Stimulated activated CD4-positive, alpha-beta T cell treated with anti-CD3 and anti-CD28 coated beads, Interleukin-1b, Interleukin-23, amount 100 ng/mL, for 4 hours (primary cell): ENCODE measurements at regions not wholly inside any gene's neighbourhood (a gene's known extent, or its start where the extent isn't known, plus 50 kb on each side); places are given as distances from the start of the nearest gene placed in this dataset.
"Not testable (repeated sequence)": the region's sequence is repeated elsewhere in the genome, so short reads cannot be mapped to it uniquely, and the experiment has no call there.

Experiments
- DNase-seq, 2 donors: peaks; one replicate each; pipeline ENCODE4 v3.0.0-alpha.2; 2020; ENCODE audit warnings: low read depth in 2 of 2

- DNase-seq: not testable (repeated sequence)
Measured at GRCh38 chr2:13532781-13533523, 816.2 kb downstream of the TRIB2 start.

DNA sequence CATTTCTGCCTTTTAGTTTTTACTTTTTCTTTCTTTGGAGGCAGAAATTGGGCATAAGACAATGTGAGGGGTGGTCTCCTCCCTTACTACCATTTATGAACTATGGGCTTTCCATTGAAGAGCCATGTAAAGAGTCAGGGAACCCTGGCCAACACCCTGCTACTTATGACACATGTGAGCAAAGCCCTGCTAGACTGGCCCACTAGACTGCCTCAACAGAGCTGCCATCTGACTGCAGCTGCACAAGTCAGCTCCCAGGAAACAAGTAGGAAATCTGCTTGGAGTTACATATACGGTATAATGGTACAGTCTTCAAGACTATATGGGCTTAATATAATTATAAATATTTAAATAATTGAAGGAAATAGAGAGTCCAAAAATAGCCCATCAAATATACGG lies 816.8 kb downstream of the TRIB2 start:
- no peak for DNase-seq

DNA sequence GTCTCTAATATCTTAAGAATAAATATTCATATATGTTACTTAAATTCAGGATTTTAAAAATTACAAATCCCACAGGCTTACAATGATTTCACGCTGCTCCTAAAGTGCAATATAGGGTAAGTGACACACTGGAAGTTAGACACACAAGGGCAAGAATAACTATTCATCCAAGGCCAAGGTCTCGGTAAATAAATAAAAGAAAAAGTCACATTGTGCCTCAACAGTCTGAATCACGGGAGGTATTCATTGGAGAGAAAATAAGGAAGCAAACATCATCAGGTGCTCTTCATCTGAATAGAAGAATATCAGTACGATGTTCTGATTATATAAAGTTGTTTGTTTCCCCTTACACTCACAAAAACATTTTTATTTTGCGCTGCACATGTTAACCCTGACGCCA lies 820.2 kb downstream of the TRIB2 start:
- DNase-seq: no peak

- no peak for DNase-seq
Measured at GRCh38 chr2:13537771-13538349, 821.1 kb downstream of the TRIB2 start.

DNA sequence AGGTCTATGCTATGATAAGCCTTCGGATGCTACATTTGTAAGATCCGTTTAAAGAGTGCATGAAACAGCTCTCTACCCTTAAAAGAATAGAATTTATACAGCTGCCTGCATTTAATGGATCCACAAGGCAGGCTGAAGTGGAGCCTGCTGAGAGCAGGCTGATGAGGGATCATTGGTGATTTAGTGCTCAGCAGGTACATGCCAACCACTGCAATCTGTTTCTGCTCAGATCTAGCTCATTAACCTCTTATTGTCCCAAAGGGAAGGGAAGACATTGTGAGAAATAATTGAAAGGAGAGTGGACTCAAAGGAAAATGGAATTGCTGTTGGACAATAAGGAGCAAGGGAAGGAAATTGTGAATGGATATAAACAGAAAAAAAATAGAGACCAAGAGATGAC lies 822.6 kb downstream of the TRIB2 start:
- no peak for DNase-seq

DNA sequence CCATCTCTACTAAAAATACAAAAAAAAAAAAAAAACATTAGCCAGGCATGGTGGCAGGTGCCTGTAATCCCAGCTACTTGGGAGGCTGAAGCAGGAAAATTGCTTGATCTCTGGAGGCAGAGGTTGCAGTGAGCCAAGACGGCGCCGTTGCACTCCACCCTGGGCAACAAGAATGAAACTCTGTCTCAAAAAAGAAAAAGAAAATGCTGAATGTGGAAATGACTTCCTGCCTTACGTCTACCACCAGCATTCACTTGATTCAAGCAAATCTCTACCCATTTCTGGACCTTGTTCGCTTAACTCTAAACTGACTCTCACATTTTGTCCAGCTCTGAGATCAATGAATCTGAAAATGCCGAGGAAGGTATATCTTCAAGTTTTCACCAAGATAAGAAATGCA lies 825.3 kb downstream of the TRIB2 start:
- DNase-seq: no peak

DNA sequence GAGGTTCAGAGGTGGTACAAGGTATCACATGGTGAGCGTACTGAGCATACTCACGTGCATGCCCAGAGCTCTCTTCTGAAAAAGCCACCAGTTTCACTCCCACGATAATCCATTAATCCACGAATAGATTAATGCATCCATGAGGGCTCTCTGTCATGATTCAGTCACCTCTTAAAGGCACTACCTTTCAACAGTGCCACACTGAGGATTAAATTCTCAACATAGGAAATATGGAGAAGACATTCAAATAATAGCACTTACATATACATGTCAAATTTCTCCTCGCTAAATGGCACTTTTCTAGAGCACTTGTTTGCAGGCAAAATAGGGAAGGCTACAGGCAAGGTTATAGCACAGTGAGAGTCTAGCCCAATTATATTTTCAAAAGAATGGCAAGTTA lies 825.9 kb downstream of the TRIB2 start:
- DNase-seq: no peak

DNA sequence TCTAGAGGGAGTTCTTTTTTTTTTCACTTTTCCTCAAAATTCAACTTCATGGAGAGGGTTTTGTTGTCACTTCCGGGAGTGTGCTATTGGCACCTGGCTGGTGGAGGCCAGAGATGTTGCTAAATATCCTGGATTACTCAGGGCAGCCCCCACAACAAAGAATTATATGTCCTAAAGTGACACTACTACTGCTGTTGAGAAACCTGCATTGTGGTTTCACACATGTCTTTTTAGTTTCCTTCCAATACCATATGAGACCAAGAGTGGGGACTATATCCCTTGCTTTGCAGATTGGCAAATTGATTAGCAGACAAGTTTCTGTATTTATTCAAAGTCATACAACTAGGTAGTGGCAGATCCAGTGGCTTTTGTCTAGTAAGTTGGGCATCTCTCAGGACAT lies 826.8 kb downstream of the TRIB2 start:
- no peak for DNase-seq

GRCh38 chr2:13545320-13545719 lies 828.6 kb downstream of the TRIB2 start:
- DNase-seq: no peak

GRCh38 chr2:13546131-13546530 lies 829.4 kb downstream of the TRIB2 start:
- DNase-seq: no peak

- DNase-seq: no peak
Measured at GRCh38 chr2:13550285-13551231, 833.8 kb downstream of the TRIB2 start.

DNA sequence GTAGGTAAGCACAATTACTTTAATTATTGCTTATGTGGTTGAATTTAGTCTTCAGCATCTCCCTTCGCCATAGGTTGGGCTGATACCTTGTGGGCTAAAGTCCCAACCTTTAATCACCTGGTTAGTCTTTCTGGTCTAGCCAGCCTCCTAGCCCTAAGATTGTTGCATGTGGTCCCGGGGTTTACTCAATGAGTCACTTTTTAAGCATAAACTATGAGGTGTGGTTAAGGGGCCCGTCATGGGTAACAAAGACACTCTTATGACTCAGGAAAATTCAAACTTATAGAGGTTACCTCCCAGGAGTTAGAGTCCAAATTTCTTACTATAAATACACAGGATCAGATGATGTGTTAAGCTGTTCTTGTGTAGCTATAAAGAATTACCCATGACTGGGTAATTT lies 841.6 kb downstream of the TRIB2 start:
- no peak for DNase-seq

DNA sequence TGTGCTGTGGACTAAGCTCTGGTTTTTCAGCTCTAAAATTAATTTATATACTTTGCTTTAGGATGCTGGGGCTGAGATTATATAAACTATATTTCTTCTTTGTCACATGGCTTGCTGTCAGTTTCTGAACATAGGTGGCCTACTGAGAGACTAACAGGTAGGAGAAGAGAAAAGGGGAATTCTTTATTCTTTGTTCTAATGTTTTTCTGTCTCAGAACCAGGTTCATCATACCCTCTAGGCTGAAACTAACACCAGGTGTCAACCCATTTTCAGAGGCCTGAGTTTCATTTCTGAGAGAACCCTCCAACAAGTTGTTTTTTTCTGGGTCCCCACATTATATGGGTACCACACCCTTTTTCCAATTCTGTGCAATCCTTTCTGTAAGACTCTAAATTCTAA lies 843.6 kb downstream of the TRIB2 start:
- no peak for DNase-seq

DNA sequence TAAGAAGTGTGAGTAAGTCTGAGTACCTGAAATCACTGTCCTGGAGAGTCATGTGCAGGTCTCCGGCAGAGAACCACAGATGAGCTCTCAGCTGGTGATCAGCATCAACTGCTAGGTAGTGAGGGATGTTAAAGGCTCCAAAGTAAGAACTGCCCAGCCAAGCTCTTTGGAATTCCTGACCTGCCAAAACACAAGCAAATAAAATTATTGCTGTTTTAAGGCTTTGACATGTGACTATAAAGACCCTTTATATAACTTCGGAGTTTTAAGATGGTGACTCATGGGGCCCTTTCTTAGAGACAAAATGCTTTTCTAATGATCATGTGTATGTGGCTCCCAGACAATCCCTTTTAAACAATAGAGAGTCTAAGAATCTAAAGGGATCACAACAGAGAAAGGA lies 855.7 kb downstream of the TRIB2 start:
- no peak for DNase-seq

DNA sequence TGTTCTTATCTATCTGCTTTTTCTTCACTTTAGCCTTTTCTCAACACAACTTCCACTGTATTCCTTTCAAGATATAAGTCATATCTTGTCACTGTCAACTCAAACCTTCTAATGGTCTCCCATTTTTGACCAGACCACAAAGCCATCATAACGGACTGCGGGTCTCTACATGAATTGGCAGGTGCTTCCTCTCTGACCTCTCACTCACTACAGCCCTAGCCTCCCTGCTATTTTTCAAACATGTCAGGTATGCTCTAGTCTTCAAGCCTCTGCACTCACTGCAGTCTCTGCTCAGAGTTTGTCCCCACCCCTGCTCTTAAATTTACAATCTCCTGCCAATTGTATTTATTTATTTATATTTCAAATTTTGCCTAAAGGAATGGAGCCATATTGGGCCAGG lies 858.1 kb downstream of the TRIB2 start:
- no peak for DNase-seq

- DNase-seq: no peak
Measured at GRCh38 chr2:13576406-13577036, 859.8 kb downstream of the TRIB2 start.

DNA sequence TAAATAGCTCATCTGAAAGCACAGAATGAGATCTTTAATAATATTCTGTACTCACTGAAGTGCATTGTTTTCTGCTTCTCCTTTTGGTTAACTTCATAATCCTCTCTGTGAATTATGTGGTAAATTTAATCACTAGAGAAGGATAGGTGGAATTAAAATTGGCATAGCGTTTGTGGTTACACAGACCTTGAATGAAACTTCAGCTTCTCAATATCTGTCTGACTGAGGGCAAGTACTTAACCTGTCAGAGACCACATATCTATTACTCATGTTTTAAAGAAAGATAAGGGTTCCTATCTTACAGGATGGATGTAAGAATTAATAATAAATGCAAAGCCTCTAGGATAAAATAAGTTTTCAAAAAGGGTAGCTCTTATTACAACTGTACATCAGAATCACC lies 861.8 kb downstream of the TRIB2 start:
- no peak for DNase-seq

- no peak for DNase-seq
Measured at GRCh38 chr2:13581471-13581870, 864.7 kb downstream of the TRIB2 start.

GRCh38 chr2:13583609-13584008 lies 866.9 kb downstream of the TRIB2 start:
- no peak for DNase-seq

GRCh38 chr2:13584020-13584419 lies 867.3 kb downstream of the TRIB2 start:
- DNase-seq: no peak

DNA sequence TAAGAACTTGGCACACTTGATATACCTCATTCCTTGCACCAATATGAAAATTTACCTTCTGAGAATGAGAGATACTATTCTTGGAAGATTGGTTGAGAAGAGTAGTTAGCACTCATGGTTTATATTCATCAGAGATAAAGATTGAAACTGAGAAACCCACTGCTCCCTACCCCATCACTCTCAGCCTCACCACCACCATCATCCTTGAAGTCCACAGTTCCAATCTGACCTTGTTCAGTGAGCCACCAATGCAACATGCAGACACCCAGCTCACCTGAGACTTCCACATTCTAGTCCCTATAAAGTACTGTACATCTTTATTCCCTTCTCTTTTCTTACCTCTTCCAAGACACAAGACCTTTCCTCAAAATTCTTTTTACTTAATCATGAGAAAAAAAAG lies 869.0 kb downstream of the TRIB2 start:
- DNase-seq: no peak

DNA sequence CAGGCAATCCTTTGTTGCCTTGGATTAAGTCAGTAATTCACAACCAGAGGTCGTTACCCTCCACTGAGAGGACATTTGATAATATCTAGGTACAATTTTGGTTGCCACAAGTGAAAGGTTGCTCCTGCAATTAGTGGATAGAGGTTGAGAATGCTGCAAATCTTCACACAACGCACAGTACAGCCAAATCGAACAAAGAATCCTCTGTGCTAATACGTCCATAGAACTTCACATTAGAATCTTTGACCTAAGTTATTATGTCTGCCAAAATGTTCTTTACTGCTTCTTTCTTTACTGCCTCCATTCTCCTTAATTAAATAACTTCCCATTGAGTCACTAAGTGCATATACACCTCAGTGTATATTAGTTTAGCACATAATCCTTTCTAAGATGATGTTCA lies 879.5 kb downstream of the TRIB2 start:
- no peak for DNase-seq
